ENCODE measurements at regions not wholly inside any gene's neighbourhood (a gene's known extent, or its start where the extent isn't known, plus 50 kb on each side); places are given as distances from the start of the nearest gene placed in this dataset.

GRCh38 chr19:28971049-28971448, 241.9 kb downstream of the UQCRFS1 start:
- Histone ChIP-seq H3K27me3 (no peaks in the 10 kb centered on the region), H3K4me3 (no peak overlapping the region), H3K27ac (no peak overlapping the region), H3K9me3 (no peaks in the 10 kb centered on the region), H3K4me1 (no peaks in the 10 kb centered on the region), H3K36me3 (no peaks in the 10 kb centered on the region)
- DNase-seq, result peak in 2 of 4 donors; percentile 37 to 48
- intact Hi-C loops (cut with DNase I), result no loop called here
- no peak for ATAC-seq
- TF ChIP-seq CTCF (IDR thresholded peaks at IDR 0.05), result no peak

DNA sequence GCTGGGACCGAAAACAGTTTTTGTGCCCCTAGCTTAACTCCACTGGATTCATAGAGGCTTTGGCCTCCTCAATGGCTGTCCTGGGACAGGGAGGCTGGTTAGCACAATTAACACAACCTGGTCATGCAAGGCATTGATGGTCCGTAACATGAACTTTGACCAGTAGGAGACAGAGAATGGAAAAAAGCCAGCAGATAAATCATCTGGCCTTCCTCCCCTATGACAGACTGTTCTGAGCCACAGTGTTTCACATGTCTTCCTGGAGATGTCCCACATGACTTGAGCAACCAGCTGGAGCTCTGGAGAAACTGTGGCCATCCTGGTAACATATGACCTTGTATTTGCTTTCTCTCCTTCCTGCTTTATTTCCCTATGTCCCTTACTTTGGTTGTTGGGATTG, 244.2 kb downstream of the UQCRFS1 start:
- intact Hi-C loops (cut with DNase I), result no loop called here
- TF ChIP-seq CTCF (IDR thresholded peaks at IDR 0.05), result no peak
- no peaks in the 10 kb centered on the region for H3K9me3 ChIP-seq
- H3K36me3 ChIP-seq, result no peaks in the 10 kb centered on the region
- H3K4me3 ChIP-seq, result no peak overlapping the region
- no peaks in the 10 kb centered on the region for H3K4me1 ChIP-seq
- no peaks in the 10 kb centered on the region for H3K27me3 ChIP-seq
- DNase-seq, result no peak
- no peak for ATAC-seq
- H3K27ac ChIP-seq, result no peak overlapping the region

- no peak overlapping the region for H3K27ac ChIP-seq
- ATAC-seq, result no peak
- no peak overlapping the region for H3K4me3 ChIP-seq
- no peaks in the 10 kb centered on the region for H3K36me3 ChIP-seq
- DNase-seq, result no peak
- H3K27me3 ChIP-seq, result no peaks in the 10 kb centered on the region
- intact Hi-C loops (cut with DNase I), result no loop called here
- no peaks in the 10 kb centered on the region for H3K4me1 ChIP-seq
- no peak for TF ChIP-seq CTCF (IDR thresholded peaks at IDR 0.05)
- no peaks in the 10 kb centered on the region for H3K9me3 ChIP-seq
Observed at GRCh38 chr19:28966737-28967399, 246.1 kb downstream of the UQCRFS1 start.

GRCh38 chr19:28964500-28964899, 248.5 kb downstream of the UQCRFS1 start:
- Histone ChIP-seq H3K36me3 (no peaks in the 10 kb centered on the region), H3K27me3 (no peaks in the 10 kb centered on the region), H3K9me3 (no peaks in the 10 kb centered on the region), H3K4me3 (no peak overlapping the region), H3K27ac (no peak overlapping the region), H3K4me1 (no peaks in the 10 kb centered on the region)
- intact Hi-C loops (cut with DNase I), result no loop called here
- no peak for DNase-seq
- no peak for TF ChIP-seq CTCF (IDR thresholded peaks at IDR 0.05)
- no peak for ATAC-seq

DNA sequence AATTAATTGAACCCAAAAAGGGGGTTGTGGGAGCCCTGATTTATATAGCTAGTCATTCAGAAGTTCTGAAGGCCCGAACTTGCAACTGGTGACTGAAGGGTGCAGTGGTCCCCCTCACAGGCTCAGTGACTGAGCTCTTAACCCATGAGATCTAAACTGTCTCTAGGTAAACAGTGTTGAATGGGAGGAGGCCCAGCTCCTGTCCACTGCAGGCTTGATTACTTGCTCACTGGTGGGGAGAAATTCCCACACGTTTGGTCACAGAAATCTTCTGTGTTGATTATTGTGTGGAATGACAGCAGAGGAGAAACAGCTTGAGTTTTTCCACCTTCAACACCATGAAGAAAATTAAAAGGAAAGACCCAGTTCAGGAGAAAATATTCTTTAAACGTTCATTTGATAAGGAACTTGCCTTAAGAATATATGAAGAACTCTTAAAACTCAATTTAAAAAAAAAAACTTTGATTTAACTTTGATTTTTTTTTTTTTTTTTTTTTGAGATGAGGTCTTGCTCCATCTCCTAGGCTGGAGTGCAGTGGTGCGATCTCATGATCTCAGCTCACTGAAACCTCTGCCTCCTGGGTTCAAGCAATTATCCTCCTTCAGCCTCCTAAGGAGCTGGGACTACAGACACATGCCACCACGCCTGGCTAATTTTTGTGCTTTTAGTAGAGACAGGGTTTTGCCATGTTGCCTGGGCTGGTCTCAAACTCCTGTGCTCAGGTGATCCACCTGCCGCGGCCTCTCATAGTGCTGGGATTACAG, 249.3 kb downstream of the UQCRFS1 start:
- Histone ChIP-seq H3K36me3 (no peaks in the 10 kb centered on the region), H3K4me1 (no peaks in the 10 kb centered on the region), H3K27ac (no peak overlapping the region), H3K27me3 (no peaks in the 10 kb centered on the region), H3K9me3 (no peaks in the 10 kb centered on the region), H3K4me3 (no peak overlapping the region)
- no peak for DNase-seq
- TF ChIP-seq CTCF (IDR thresholded peaks at IDR 0.05), result no peak
- intact Hi-C loops (cut with DNase I), result no loop called here
- no peak for ATAC-seq

Measured in left lung (tissue), 4 donors.